RWPE2 (cell line): ENCODE measurements at regions not wholly inside any gene's neighbourhood (a gene's known extent, or its start where the extent isn't known, plus 50 kb on each side); places are given as distances from the start of the nearest gene placed in this dataset.

ENCODE experiments used
- ATAC-seq: fragments of 200-7000 bp; cut with Tn5 transposase; 3 replicates; pipeline ENCODE4 v1.9.1; 2021; ENCODE audit warnings: low read depth
- DNase-seq: peaks from one replicate; pipeline ENCODE4 v3.0.0-alpha.2; 2020; ENCODE audit warnings: low spot score
- H3K27ac ChIP-seq: fragments of 450-650 bp; 2 replicates; pipeline ENCODE4 v1.5.1; 2017; ENCODE audit warnings: mild to moderate bottlenecking; ENCODE audit not compliant: poor library complexity, severe bottlenecking
- H3K27me3 ChIP-seq: fragments of 250-450 bp; sonication (Bioruptor Pico); 2 replicates; pipeline ENCODE4 v1.5.1; 2021; ENCODE audit warnings: mild to moderate bottlenecking, moderate library complexity; ENCODE audit not compliant: insufficient read depth, poor library complexity, severe bottlenecking
- H3K36me3 ChIP-seq: fragments of 250-450 bp; sonication (Bioruptor Pico); 2 replicates; pipeline ENCODE4 v1.5.1; 2020; ENCODE audit warnings: low read depth, mild to moderate bottlenecking, moderate library complexity
- H3K4me1 ChIP-seq: fragments of 250-450 bp; sonication (Bioruptor Pico); 2 replicates; pipeline ENCODE4 v1.5.1; 2021; ENCODE audit warnings: mild to moderate bottlenecking, moderate library complexity; ENCODE audit not compliant: insufficient read depth, poor library complexity, severe bottlenecking
- H3K4me3 ChIP-seq: fragments of 250-450 bp; sonication (Bioruptor Pico); 2 replicates; pipeline ENCODE4 v1.5.1; 2021; ENCODE audit warnings: mild to moderate bottlenecking, moderate library complexity; ENCODE audit not compliant: severe bottlenecking
- H3K9me3 ChIP-seq: fragments of 250-450 bp; sonication (Bioruptor Pico); 2 replicates; pipeline ENCODE4 v1.5.1; 2021; ENCODE audit warnings: mild to moderate bottlenecking, moderate library complexity; ENCODE audit not compliant: severe bottlenecking
- CTCF ChIP-seq: fragments of 450-650 bp; IDR thresholded peaks from one replicate; pipeline ENCODE4 v1.5.1; 2017; ENCODE audit warnings: mild to moderate bottlenecking, moderate library complexity; ENCODE audit not compliant: poor library complexity, severe bottlenecking

GRCh38 chr5:2291146-2291840 is 408.6 kb upstream of the IRX4 start:
- DNase-seq = no peak
- H3K4me1 ChIP-seq = no peaks in the 10 kb centered on the region
- no peaks in the 10 kb centered on the region for H3K36me3 ChIP-seq
- ATAC-seq = no peak
- H3K9me3 ChIP-seq = no peaks in the 10 kb centered on the region
- TF ChIP-seq CTCF = no peak
- no peak overlapping the region for H3K4me3 ChIP-seq
- no peak overlapping the region for H3K27ac ChIP-seq
- H3K27me3 ChIP-seq = no peaks in the 10 kb centered on the region

GRCh38 chr5:2289380-2289779 is 406.7 kb upstream of the IRX4 start:
- H3K27ac ChIP-seq = no peak overlapping the region
- H3K9me3 ChIP-seq = no peaks in the 10 kb centered on the region
- ATAC-seq (no peak), DNase-seq (no peak)
- no peaks in the 10 kb centered on the region for H3K36me3 ChIP-seq
- no peak overlapping the region for H3K4me3 ChIP-seq
- no peaks in the 10 kb centered on the region for H3K27me3 ChIP-seq
- TF ChIP-seq CTCF = no peak
- no peaks in the 10 kb centered on the region for H3K4me1 ChIP-seq

GRCh38 chr5:2288968-2289367 is 406.2 kb upstream of the IRX4 start:
- DNase-seq = no peak
- Histone ChIP-seq H3K36me3 (no peaks in the 10 kb centered on the region), H3K4me1 (no peaks in the 10 kb centered on the region), H3K4me3 (no peak overlapping the region), H3K27ac (no peak overlapping the region), H3K27me3 (no peaks in the 10 kb centered on the region), H3K9me3 (no peaks in the 10 kb centered on the region)
- no peak for ATAC-seq
- TF ChIP-seq CTCF = no peak

GRCh38 chr5:2288466-2288865 is 405.7 kb upstream of the IRX4 start:
- ATAC-seq = no peak
- no peak for DNase-seq
- Histone ChIP-seq H3K4me3 (no peak overlapping the region), H3K27me3 (no peaks in the 10 kb centered on the region), H3K27ac (no peak overlapping the region), H3K9me3 (no peaks in the 10 kb centered on the region), H3K36me3 (no peaks in the 10 kb centered on the region), H3K4me1 (no peaks in the 10 kb centered on the region)
- TF ChIP-seq CTCF = no peak

GRCh38 chr5:2286250-2286649 is 403.5 kb upstream of the IRX4 start:
- DNase-seq = no peak
- no peaks in the 10 kb centered on the region for H3K27me3 ChIP-seq
- no peaks in the 10 kb centered on the region for H3K9me3 ChIP-seq
- H3K36me3 ChIP-seq = no peaks in the 10 kb centered on the region
- no peaks in the 10 kb centered on the region for H3K4me1 ChIP-seq
- no peak for TF ChIP-seq CTCF
- no peak overlapping the region for H3K4me3 ChIP-seq
- no peak overlapping the region for H3K27ac ChIP-seq
- no peak for ATAC-seq
